ENCODE measurements at regions not wholly inside any gene's neighbourhood (a gene's known extent, or its start where the extent isn't known, plus 50 kb on each side); places are given as distances from the start of the nearest gene placed in this dataset.

DNA sequence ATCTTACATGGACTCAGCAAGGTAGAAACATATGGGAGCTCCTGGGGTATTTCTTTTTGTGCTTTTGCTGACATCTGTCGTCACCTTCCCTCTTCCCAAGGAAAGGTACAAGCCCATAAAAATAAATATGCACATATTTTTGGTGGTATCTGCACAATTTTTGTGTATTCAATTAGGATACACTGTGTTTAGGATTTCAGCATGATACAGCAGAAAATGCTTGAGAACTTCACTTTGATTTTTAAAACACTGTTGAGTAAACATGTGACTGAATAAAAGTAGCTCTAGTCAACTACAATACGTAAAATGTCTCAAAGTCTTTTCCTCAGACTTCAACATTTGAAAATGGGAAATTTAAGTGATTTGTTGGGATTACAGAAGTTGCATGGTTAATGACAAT is 99.4 kb upstream of the SPANXC start:
- DNase-seq = no peak
- H3K36me3 ChIP-seq = no peaks in the 10 kb centered on the region
- no peak overlapping the region for H3K27ac ChIP-seq
- H3K9me3 ChIP-seq = no peaks in the 10 kb centered on the region
- H3K4me3 ChIP-seq = no peak overlapping the region
- TF ChIP-seq EP300 (IDR thresholded peaks at IDR 0.05) (no peak), POLR2AphosphoS5 (IDR thresholded peaks at IDR 0.05) (no peak), POLR2A (IDR thresholded peaks at IDR 0.05) (no peak), CTCF (IDR thresholded peaks at IDR 0.05) (no peak)
- 67 to 77% (median 73%) methylated on average over 2 of the region's 2 CpGs for WGBS, 5 donors
- no peaks in the 10 kb centered on the region for H3K4me1 ChIP-seq
- intact Hi-C loops (cut with DNase I; ENCODE audit: low total_unique reads) = no loop called here
- H3K27me3 ChIP-seq = no peaks in the 10 kb centered on the region

DNA sequence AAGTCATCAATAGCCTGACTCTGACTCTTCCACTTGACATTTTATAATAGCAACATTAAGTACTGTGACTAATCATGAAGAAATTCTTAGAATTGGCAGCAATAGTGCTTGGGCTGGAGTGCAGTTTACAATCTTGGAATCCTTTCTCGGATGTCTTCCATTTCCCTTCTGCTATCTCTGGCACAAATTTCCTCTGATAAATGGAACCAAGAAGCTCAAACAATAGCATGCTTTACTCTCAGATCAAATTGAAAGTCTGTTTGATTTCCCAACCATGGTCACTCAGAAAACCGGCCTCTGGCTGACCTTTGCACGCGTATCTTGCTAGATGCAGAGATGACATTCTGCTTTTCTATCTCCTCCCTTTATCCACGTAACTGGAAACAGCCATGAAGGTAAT is 99.0 kb upstream of the SPANXC start:
- Histone ChIP-seq H3K27ac (no peak overlapping the region), H3K27me3 (no peaks in the 10 kb centered on the region), H3K36me3 (no peaks in the 10 kb centered on the region), H3K4me3 (no peak overlapping the region), H3K9me3 (no peaks in the 10 kb centered on the region), H3K4me1 (no peaks in the 10 kb centered on the region)
- intact Hi-C loops (cut with DNase I; ENCODE audit: low total_unique reads) = no loop called here
- peak in 1 of 2 donors; percentile 25 for DNase-seq
- WGBS, 5 donors = 23 to 48% (median 38%) methylated on average over 5 of the region's 5 CpGs
- no peak for TF ChIP-seq POLR2A (IDR thresholded peaks at IDR 0.05)
- no peak for TF ChIP-seq POLR2AphosphoS5 (IDR thresholded peaks at IDR 0.05)
- TF ChIP-seq CTCF (IDR thresholded peaks at IDR 0.05) = no peak
- no peak for TF ChIP-seq EP300 (IDR thresholded peaks at IDR 0.05)

GRCh38 chrX:141320801-141321200 is 78.5 kb upstream of the SPANXC start:
- DNase-seq = no peak
- WGBS, 5 donors = 67 to 86% (median 73%) methylated on average over 2 of the region's 2 CpGs
- Histone ChIP-seq H3K4me3 (no peak overlapping the region), H3K4me1 (no peaks in the 10 kb centered on the region), H3K36me3 (no peaks in the 10 kb centered on the region), H3K27me3 (no peaks in the 10 kb centered on the region), H3K9me3 (peaks cover 0 to 5% (median 0%) of the 10 kb centered on the region in 4 donors), H3K27ac (no peak overlapping the region)
- TF ChIP-seq CTCF (IDR thresholded peaks at IDR 0.05) (no peak), POLR2AphosphoS5 (IDR thresholded peaks at IDR 0.05) (no peak), EP300 (IDR thresholded peaks at IDR 0.05) (no peak)
- intact Hi-C loops (cut with DNase I; ENCODE audit: low total_unique reads) = no loop called here

GRCh38 chrX:141314441-141314840 is 72.1 kb upstream of the SPANXC start:
- intact Hi-C loops (cut with DNase I; ENCODE audit: low total_unique reads) = no loop called here
- H3K27ac ChIP-seq = no peak overlapping the region
- H3K9me3 ChIP-seq = no peaks in the 10 kb centered on the region
- TF ChIP-seq POLR2AphosphoS5 (IDR thresholded peaks at IDR 0.05) (no peak), EP300 (IDR thresholded peaks at IDR 0.05) (no peak), CTCF (IDR thresholded peaks at IDR 0.05) (no peak), POLR2A (IDR thresholded peaks at IDR 0.05) (no peak)
- H3K36me3 ChIP-seq = no peaks in the 10 kb centered on the region
- no peak for DNase-seq
- 55 to 79% (median 58%) methylated on average over 1 of the region's 1 CpG for WGBS, 5 donors
- no peak overlapping the region for H3K4me3 ChIP-seq
- H3K4me1 ChIP-seq = no peaks in the 10 kb centered on the region
- H3K27me3 ChIP-seq = no peaks in the 10 kb centered on the region
